Gastroesophageal sphincter (tissue), 3 donors: ENCODE measurements at regions not wholly inside any gene's neighbourhood (a gene's known extent, or its start where the extent isn't known, plus 50 kb on each side); places are given as distances from the start of the nearest gene placed in this dataset.

ENCODE experiments used
- POLR2A ChIP-seq, 2 donors: fragments of 450-650 bp; IDR thresholded peaks; one replicate each; pipeline ENCODE4 v1.6.1; 2017; ENCODE audit warnings: antibody characterized with exemption in 2 of 2, mild to moderate bottlenecking in 2 of 2, moderate library complexity in 1 of 2
- TF ChIP-seq, protein P1 (sequence below), 4 experiments: fragments of 200-600 bp in 2 of 4; fragments of 450-650 bp in 2 of 4; sonication (generic) in 1 of 4; IDR thresholded peaks; one replicate each; pipeline ENCODE4 v1.5.1; 2017 to 2019; ENCODE audit warnings: antibody characterized with exemption in 4 of 4, mild to moderate bottlenecking in 2 of 4, moderate library complexity in 2 of 4

DNA sequence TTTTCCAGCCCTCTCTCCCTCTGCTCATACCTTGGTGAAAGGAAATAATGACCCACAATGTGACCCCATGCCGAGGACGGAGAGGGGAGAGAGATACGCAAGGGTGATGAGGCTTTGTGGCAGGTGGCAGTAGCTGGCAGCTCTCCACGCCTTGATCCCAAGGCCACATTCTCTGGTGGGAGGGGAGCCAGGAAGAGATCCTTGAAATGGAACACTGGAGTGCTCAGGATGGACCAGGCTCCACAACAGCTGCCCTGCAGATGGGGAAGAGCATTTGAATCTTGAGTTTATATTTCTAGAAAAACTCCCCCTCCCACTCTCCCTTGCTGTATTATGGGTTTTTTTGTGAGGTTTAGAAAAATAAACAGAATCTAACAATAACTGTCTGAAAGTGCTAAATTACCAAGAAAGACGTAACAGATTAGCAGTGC is 61.6 kb upstream of the CDON start:
- no peak for TF ChIP-seq POLR2A (IDR thresholded peaks at IDR 0.05)
- TF ChIP-seq, protein P1, sequence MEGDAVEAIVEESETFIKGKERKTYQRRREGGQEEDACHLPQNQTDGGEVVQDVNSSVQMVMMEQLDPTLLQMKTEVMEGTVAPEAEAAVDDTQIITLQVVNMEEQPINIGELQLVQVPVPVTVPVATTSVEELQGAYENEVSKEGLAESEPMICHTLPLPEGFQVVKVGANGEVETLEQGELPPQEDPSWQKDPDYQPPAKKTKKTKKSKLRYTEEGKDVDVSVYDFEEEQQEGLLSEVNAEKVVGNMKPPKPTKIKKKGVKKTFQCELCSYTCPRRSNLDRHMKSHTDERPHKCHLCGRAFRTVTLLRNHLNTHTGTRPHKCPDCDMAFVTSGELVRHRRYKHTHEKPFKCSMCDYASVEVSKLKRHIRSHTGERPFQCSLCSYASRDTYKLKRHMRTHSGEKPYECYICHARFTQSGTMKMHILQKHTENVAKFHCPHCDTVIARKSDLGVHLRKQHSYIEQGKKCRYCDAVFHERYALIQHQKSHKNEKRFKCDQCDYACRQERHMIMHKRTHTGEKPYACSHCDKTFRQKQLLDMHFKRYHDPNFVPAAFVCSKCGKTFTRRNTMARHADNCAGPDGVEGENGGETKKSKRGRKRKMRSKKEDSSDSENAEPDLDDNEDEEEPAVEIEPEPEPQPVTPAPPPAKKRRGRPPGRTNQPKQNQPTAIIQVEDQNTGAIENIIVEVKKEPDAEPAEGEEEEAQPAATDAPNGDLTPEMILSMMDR (IDR thresholded peaks at IDR 0.05) = no peak
